Suprapubic skin (tissue), 3 donors: ENCODE measurements at regions not wholly inside any gene's neighbourhood (a gene's known extent, or its start where the extent isn't known, plus 50 kb on each side); places are given as distances from the start of the nearest gene placed in this dataset.

Experiments used
- POLR2A ChIP-seq, 2 donors: fragments of 450-650 bp; IDR thresholded peaks; one replicate each; pipeline ENCODE4 v1.6.1; 2017; ENCODE audit warnings: antibody characterized with exemption in 2 of 2, mild to moderate bottlenecking in 2 of 2, moderate library complexity in 2 of 2
- TF ChIP-seq, protein P1 (sequence below), 2 donors: fragments of 200-600 bp in 1 of 2; fragments of 450-650 bp in 1 of 2; sonication (generic) in 1 of 2; IDR thresholded peaks; one replicate each; pipeline ENCODE4 v1.5.1; 2016 to 2019; ENCODE audit warnings: antibody characterized with exemption in 2 of 2, mild to moderate bottlenecking in 1 of 2, moderate library complexity in 1 of 2

- TF ChIP-seq, protein P1, sequence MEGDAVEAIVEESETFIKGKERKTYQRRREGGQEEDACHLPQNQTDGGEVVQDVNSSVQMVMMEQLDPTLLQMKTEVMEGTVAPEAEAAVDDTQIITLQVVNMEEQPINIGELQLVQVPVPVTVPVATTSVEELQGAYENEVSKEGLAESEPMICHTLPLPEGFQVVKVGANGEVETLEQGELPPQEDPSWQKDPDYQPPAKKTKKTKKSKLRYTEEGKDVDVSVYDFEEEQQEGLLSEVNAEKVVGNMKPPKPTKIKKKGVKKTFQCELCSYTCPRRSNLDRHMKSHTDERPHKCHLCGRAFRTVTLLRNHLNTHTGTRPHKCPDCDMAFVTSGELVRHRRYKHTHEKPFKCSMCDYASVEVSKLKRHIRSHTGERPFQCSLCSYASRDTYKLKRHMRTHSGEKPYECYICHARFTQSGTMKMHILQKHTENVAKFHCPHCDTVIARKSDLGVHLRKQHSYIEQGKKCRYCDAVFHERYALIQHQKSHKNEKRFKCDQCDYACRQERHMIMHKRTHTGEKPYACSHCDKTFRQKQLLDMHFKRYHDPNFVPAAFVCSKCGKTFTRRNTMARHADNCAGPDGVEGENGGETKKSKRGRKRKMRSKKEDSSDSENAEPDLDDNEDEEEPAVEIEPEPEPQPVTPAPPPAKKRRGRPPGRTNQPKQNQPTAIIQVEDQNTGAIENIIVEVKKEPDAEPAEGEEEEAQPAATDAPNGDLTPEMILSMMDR (IDR thresholded peaks at IDR 0.05): no peak
- no peak for TF ChIP-seq POLR2A (IDR thresholded peaks at IDR 0.05)
Measured at GRCh38 chr3:144930431-144930830, 958.8 kb downstream of the DIPK2A start.
